ENCODE measurements at regions not wholly inside any gene's neighbourhood (a gene's known extent, or its start where the extent isn't known, plus 50 kb on each side); places are given as distances from the start of the nearest gene placed in this dataset.

GRCh38 chr16:73321853-73322252, 273.9 kb upstream of the ZFHX3 start:
- TF ChIP-seq POLR2A (IDR thresholded peaks at IDR 0.05; ENCODE audit: low read length) (no peak), GATA1 (IDR thresholded peaks at IDR 0.05; ENCODE audit: low read depth, low read length) (no peak)
